PFSK-1 (cell line): ENCODE measurements at regions not wholly inside any gene's neighbourhood (a gene's known extent, or its start where the extent isn't known, plus 50 kb on each side); places are given as distances from the start of the nearest gene placed in this dataset.

Experiments used
- FOXP2 ChIP-seq: optimal IDR thresholded peaks from 2 replicates; pipeline ENCODE3; 2011; ENCODE audit warnings: borderline replicate concordance, control low read depth, inconsistent platforms; ENCODE audit not compliant: insufficient read depth; ENCODE audit errors: extremely low read length, extremely low read depth
- POLR2AphosphoS5 ChIP-seq: IDR thresholded peaks from 2 replicates; pipeline ENCODE4 v1.6.1; 2012; ENCODE audit warnings: low read depth, mild to moderate bottlenecking, control low read depth, low read length, moderate library complexity
- SIN3A ChIP-seq: IDR thresholded peaks from 2 replicates; pipeline ENCODE4 v1.6.1; 2012; ENCODE audit warnings: mild to moderate bottlenecking, low read length, moderate library complexity, borderline replicate concordance; ENCODE audit not compliant: insufficient read depth
- TAF1 ChIP-seq: IDR thresholded peaks from 2 replicates; pipeline ENCODE4 v1.6.1; 2012; ENCODE audit warnings: low read length, control low read depth, borderline replicate concordance; ENCODE audit not compliant: insufficient read depth
- TF ChIP-seq, protein P1 (sequence below), 2 experiments: IDR thresholded peaks; 2 replicates each; pipeline versions ENCODE4 v1.6.1 to v1.8.0; 2011 to 2012; ENCODE audit warnings: low read depth in 2 of 2, low read length in 2 of 2, control low read depth in 1 of 2, inconsistent platforms in 1 of 2, mild to moderate bottlenecking in 1 of 2, moderate library complexity in 1 of 2; ENCODE audit not compliant: insufficient read depth in 1 of 2

DNA sequence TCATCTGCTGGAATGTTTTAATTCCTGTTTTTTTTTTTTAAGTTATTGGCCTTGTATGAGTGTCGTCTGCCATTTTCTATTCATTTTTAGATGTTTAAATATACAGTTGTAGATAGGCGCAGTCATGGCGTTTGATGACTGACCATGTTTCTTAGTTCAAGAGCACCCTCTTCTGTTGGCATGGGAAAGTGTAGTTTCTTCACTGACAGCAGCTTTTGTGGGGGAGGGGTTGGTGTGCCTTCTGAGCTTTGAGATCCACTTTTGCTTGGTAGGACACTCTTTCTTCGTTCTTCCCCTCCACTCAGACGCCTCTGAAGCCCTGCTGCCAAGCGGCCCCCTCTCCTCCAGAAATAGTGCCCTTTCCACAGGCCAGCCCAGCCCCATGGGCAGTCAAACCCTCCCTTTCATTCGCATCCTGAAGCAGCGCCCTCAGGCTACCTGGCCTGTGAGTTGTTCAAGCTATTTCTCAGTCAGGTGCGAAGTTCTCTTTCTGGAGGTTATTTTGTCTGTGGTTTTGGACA, 492.0 kb downstream of the TNS1 start:
- TF ChIP-seq SIN3A (no peak), FOXP2 (no peak), POLR2AphosphoS5 (no peak), TAF1 (no peak)
- TF ChIP-seq, protein P1, sequence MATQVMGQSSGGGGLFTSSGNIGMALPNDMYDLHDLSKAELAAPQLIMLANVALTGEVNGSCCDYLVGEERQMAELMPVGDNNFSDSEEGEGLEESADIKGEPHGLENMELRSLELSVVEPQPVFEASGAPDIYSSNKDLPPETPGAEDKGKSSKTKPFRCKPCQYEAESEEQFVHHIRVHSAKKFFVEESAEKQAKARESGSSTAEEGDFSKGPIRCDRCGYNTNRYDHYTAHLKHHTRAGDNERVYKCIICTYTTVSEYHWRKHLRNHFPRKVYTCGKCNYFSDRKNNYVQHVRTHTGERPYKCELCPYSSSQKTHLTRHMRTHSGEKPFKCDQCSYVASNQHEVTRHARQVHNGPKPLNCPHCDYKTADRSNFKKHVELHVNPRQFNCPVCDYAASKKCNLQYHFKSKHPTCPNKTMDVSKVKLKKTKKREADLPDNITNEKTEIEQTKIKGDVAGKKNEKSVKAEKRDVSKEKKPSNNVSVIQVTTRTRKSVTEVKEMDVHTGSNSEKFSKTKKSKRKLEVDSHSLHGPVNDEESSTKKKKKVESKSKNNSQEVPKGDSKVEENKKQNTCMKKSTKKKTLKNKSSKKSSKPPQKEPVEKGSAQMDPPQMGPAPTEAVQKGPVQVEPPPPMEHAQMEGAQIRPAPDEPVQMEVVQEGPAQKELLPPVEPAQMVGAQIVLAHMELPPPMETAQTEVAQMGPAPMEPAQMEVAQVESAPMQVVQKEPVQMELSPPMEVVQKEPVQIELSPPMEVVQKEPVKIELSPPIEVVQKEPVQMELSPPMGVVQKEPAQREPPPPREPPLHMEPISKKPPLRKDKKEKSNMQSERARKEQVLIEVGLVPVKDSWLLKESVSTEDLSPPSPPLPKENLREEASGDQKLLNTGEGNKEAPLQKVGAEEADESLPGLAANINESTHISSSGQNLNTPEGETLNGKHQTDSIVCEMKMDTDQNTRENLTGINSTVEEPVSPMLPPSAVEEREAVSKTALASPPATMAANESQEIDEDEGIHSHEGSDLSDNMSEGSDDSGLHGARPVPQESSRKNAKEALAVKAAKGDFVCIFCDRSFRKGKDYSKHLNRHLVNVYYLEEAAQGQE (IDR thresholded peaks at IDR 0.05; ENCODE audit: insufficient read depth in 1 of 2, low read depth in 2 of 2, low read length in 2 of 2), result no peak

DNA sequence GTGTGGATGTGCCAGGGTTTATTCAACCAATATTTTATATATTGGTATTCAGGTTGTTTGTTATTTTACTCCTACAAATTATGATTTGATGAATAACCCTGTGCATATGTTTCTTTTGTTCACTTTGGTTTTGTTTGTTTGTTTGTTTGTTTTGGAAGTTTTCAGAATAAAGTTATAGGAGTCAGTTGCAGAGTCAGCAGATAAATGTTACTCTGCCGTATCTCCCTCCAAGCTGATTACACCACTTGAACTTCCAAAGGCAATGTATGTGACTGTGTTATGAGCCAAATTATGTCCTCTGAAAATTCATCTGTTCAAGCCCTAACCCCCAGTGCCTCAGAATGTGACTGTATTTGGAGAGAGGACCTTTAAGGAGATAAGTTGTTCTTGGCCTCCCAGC, 497.5 kb downstream of the TNS1 start:
- no peak for TF ChIP-seq FOXP2
- TF ChIP-seq POLR2AphosphoS5, result no peak
- TF ChIP-seq, protein P1 (IDR thresholded peaks at IDR 0.05; ENCODE audit: insufficient read depth in 1 of 2, low read depth in 2 of 2, low read length in 2 of 2), result no peak
- no peak for TF ChIP-seq SIN3A
- no peak for TF ChIP-seq TAF1

DNA sequence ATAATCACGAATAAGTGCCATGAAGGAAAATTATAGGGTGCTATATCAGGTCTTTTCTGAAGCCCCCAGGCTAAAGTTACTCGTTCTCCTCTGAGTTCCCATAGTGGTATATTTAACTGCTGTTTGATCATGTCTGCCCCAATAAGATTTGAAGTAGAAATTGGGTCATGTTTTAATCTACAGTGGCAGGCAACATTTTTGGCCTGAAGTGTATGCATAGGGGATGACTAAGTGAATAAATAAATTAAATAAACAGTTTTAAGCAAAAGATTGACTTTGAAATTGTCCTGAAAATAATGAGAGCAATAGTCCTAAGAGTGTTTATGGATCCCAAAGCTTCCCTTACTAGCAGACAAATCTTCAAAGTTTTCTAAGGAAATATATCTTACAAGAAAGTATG, 500.9 kb downstream of the TNS1 start:
- TF ChIP-seq SIN3A (no peak), POLR2AphosphoS5 (no peak), FOXP2 (no peak), TAF1 (no peak)
- TF ChIP-seq, protein P1 (IDR thresholded peaks at IDR 0.05; ENCODE audit: insufficient read depth in 1 of 2, low read depth in 2 of 2, low read length in 2 of 2), result no peak

DNA sequence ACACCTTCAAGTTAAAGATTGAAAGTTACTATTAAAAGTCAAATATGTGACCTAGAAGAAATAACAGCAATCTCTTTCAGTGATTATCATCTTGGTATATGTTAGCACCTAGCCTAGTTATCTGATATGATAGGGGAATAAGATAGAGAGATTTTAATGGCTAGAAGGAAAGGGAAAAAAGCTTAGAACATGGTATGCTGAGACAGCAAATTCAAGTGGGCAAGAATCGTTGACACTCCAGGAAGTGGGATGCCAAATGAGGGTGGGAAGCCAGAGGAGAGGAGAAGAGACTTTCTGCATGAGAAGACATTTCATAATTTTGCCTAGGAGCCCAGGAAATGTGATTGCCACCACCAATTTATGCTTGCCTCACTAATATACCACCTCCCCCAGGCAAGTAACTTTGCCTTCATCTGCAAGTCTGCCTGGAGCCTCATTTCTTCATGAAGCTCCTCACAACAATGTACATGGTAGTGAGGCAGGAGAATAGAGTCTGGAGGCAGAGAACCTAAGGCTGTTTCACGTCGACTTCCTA, 504.9 kb downstream of the TNS1 start:
- TF ChIP-seq POLR2AphosphoS5 (no peak), SIN3A (no peak), FOXP2 (no peak), TAF1 (no peak)
- TF ChIP-seq, protein P1 (IDR thresholded peaks at IDR 0.05; ENCODE audit: insufficient read depth in 1 of 2, low read depth in 2 of 2, low read length in 2 of 2), result no peak
